Small intestine (tissue), 7 donors: ENCODE measurements at regions not wholly inside any gene's neighbourhood (a gene's known extent, or its start where the extent isn't known, plus 50 kb on each side); places are given as distances from the start of the nearest gene placed in this dataset.

Experiments
- DNase-seq, 2 donors: peaks; one replicate each; pipeline versions ENCODE4 v3.0.0 to v3.0.0-alpha.2; 2013
- FAIRE-seq: peaks from 2 replicates; lab custom pipeline; 2012; peaks lifted over from hg19 to GRCh38; lab: Jason Lieb, UNC
- H3K27ac ChIP-seq, 3 donors: one replicate each; pipeline ENCODE4 v1.5.1; 2013; ENCODE audit warnings: low read length in 2 of 3, mild to moderate bottlenecking in 2 of 3, control low read depth in 1 of 3, inconsistent platforms in 1 of 3, low read depth in 1 of 3, moderate library complexity in 1 of 3
- H3K27me3 ChIP-seq, 3 donors: one replicate each; pipeline ENCODE4 v1.6.1; 2013; ENCODE audit warnings: low read length in 3 of 3, inconsistent platforms in 1 of 3; ENCODE audit not compliant: control insufficient read depth in 3 of 3, insufficient read depth in 3 of 3
- H3K36me3 ChIP-seq, 3 donors: one replicate each; pipeline ENCODE4 v1.6.1; 2013; ENCODE audit warnings: low read length in 3 of 3, inconsistent platforms in 1 of 3, low read depth in 1 of 3, mild to moderate bottlenecking in 1 of 3, moderate library complexity in 1 of 3; ENCODE audit not compliant: control insufficient read depth in 3 of 3, insufficient read depth in 2 of 3
- H3K4me1 ChIP-seq, 3 donors: one replicate each; pipeline ENCODE4 v1.6.1; 2013; ENCODE audit warnings: low read length in 2 of 3, inconsistent platforms in 1 of 3, low read depth in 1 of 3, mild to moderate bottlenecking in 1 of 3, moderate library complexity in 1 of 3; ENCODE audit not compliant: control insufficient read depth in 3 of 3, insufficient read depth in 2 of 3
- H3K4me3 ChIP-seq, 3 donors: one replicate each; pipeline ENCODE4 v1.5.1; 2013; ENCODE audit warnings: low read length in 3 of 3, control low read depth in 1 of 3, inconsistent platforms in 1 of 3, low read depth in 1 of 3, mild to moderate bottlenecking in 1 of 3, moderate library complexity in 1 of 3
- H3K9me3 ChIP-seq, 2 donors: one replicate each; pipeline ENCODE4 v1.6.1; 2013; ENCODE audit warnings: low read depth in 1 of 2, low read length in 1 of 2; ENCODE audit not compliant: control insufficient read depth in 2 of 2, insufficient read depth in 1 of 2
- WGBS, 3 donors: extraction: QIAGEN DNeasy Blood & Tissue Kit; methylation state at CpG; one replicate each; pipeline ENCODE4 v1.1.7; 2013; 5-methylcytosine and 5-hydroxymethylcytosine counted together
- donor health status: healthy with polysubstance abuse.
- donor health status: control.
- donor health status: control.
- donor health status: Bipolar disorder and iron deficiency.
- donor health status: healthy.

DNA sequence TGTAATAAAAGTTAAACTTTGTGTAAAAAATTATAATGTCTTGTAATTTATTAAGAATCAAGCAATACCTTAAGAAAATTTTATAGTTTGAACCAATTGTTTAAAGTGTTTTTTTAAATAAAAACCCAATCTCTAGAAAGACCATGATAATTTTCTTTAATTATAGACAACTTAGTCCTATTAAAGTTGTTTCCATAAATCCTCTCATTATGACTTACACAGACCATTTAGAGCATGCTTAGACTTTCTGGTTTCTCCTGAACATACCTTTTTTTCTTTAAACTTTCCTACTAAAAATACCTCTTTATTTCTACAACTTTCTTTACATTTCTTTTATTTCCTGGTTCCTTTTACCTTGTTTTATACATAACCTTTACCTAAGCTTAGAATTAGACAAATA is 837.4 kb downstream of the PCDH19 start:
- peaks cover 0 to 3% of the 10 kb centered on the region in 2 donors for H3K9me3 ChIP-seq
- no peak for FAIRE-seq
- H3K27ac ChIP-seq = no peak overlapping the region
- no peaks in the 10 kb centered on the region for H3K36me3 ChIP-seq
- no peaks in the 10 kb centered on the region for H3K4me1 ChIP-seq
- no peaks in the 10 kb centered on the region for H3K27me3 ChIP-seq
- DNase-seq = no peak
- no peak overlapping the region for H3K4me3 ChIP-seq

- H3K4me3 ChIP-seq = no peak overlapping the region
- no peak overlapping the region for H3K27ac ChIP-seq
- H3K4me1 ChIP-seq = no peaks in the 10 kb centered on the region
- DNase-seq (no peak), FAIRE-seq (no peak)
- no peaks in the 10 kb centered on the region for H3K36me3 ChIP-seq
- H3K27me3 ChIP-seq = peaks cover 0 to 2% (median 0%) of the 10 kb centered on the region in 3 donors
- WGBS, 3 donors = 65 to 81% (median 79%) methylated on average over 5 of the region's 5 CpGs
- H3K9me3 ChIP-seq = no peaks in the 10 kb centered on the region
Observed at GRCh38 chrX:99549381-99549780, 860.7 kb downstream of the PCDH19 start.

- Histone ChIP-seq H3K4me1 (no peaks in the 10 kb centered on the region), H3K36me3 (no peaks in the 10 kb centered on the region), H3K9me3 (no peaks in the 10 kb centered on the region), H3K27me3 (no peaks in the 10 kb centered on the region), H3K4me3 (no peak overlapping the region), H3K27ac (no peak overlapping the region)
- DNase-seq (no peak), FAIRE-seq (no peak)
Observed at GRCh38 chrX:99522450-99522849, 887.6 kb downstream of the PCDH19 start.

DNA sequence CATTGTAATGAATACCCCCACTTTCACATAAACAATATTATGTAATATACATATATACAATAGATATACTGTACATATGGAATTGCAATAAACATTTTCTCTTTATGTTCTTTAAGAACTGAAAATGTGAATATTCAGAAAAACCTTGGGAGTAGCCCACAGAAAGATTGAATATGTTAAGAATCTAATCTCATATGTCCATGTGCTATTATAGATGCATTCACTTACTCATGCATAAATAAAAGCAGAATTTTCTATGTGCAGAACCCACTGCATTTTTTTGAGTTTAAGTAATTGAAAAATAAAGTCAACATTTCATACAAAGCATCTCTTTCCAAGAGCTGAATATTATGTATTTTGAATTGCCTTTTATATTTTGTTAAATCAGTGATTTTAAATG is 902.3 kb downstream of the PCDH19 start:
- FAIRE-seq (no peak), DNase-seq (no peak)
- Histone ChIP-seq H3K4me3 (no peak overlapping the region), H3K4me1 (no peaks in the 10 kb centered on the region), H3K27ac (no peak overlapping the region), H3K9me3 (no peaks in the 10 kb centered on the region), H3K36me3 (no peaks in the 10 kb centered on the region), H3K27me3 (no peaks in the 10 kb centered on the region)

DNA sequence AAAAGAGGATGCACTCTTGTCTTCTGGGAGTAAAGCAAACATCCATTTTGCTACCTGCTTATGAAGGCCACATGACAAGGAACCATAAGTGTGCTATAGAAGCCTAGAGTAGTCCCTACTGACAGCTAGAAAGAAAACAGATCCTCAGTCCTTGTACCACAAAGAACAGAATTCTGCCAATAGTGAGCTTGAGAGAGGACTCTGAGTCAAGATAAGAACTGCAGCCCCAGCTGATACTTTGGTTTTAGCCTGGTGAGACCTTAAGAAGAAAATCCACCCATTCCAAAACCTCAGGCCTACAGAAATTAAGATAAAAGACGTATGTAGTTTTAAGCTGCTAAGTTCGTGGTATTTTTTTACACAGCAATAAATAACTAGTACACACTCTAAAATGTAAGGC is 914.6 kb downstream of the PCDH19 start:
- H3K4me3 ChIP-seq = no peak overlapping the region
- no peak for DNase-seq
- FAIRE-seq = no peak
- H3K36me3 ChIP-seq = no peaks in the 10 kb centered on the region
- no peaks in the 10 kb centered on the region for H3K27me3 ChIP-seq
- no peak overlapping the region for H3K27ac ChIP-seq
- H3K4me1 ChIP-seq = no peaks in the 10 kb centered on the region
- peaks cover 0 to 5% of the 10 kb centered on the region in 2 donors for H3K9me3 ChIP-seq
- WGBS, 3 donors = 73 to 78% (median 77%) methylated on average over 2 of the region's 2 CpGs

- FAIRE-seq = no peak
- 91 to 97% (median 92%) methylated on average over 2 of the region's 2 CpGs for WGBS, 3 donors
- Histone ChIP-seq H3K4me3 (no peak overlapping the region), H3K27ac (no peak overlapping the region), H3K9me3 (peaks cover 0 to 5% of the 10 kb centered on the region in 2 donors), H3K27me3 (no peaks in the 10 kb centered on the region), H3K36me3 (no peaks in the 10 kb centered on the region), H3K4me1 (no peaks in the 10 kb centered on the region)
- no peak for DNase-seq
Observed at GRCh38 chrX:99494668-99495067, 915.4 kb downstream of the PCDH19 start.

GRCh38 chrX:99480728-99481127 is 929.3 kb downstream of the PCDH19 start:
- no peaks in the 10 kb centered on the region for H3K27me3 ChIP-seq
- DNase-seq (no peak), FAIRE-seq (no peak)
- H3K4me3 ChIP-seq = no peak overlapping the region
- no peaks in the 10 kb centered on the region for H3K9me3 ChIP-seq
- no peak overlapping the region for H3K27ac ChIP-seq
- WGBS, 3 donors = 58 to 75% (median 65%) methylated on average over 1 of the region's 1 CpG
- no peaks in the 10 kb centered on the region for H3K36me3 ChIP-seq
- H3K4me1 ChIP-seq = no peaks in the 10 kb centered on the region

DNA sequence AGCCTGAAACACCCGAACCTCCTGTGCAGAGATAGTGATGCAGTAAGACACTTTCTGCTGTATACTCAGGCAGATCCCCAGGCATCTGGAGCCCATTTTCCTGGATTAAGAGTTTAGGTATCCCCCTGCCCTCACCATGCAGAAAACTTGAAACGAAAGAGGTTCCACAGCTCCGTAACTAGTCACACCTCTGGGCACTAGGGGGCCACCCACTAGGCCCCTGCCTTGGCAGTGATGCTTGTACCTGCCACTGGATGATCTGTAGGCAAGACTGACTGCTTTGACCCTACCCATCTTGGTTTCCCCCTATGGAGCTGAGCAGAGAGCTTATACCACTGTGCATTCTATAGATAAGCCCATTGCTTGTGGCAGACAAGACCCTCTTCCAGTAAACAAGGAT is 940.6 kb downstream of the PCDH19 start:
- Histone ChIP-seq H3K4me1 (no peaks in the 10 kb centered on the region), H3K36me3 (no peaks in the 10 kb centered on the region), H3K27me3 (no peaks in the 10 kb centered on the region), H3K9me3 (peaks cover 0 to 6% of the 10 kb centered on the region in 2 donors), H3K27ac (no peak overlapping the region), H3K4me3 (no peak overlapping the region)
- WGBS, 3 donors = 77 to 84% (median 82%) methylated on average over 3 of the region's 3 CpGs
- no peak for DNase-seq
- FAIRE-seq = no peak

DNA sequence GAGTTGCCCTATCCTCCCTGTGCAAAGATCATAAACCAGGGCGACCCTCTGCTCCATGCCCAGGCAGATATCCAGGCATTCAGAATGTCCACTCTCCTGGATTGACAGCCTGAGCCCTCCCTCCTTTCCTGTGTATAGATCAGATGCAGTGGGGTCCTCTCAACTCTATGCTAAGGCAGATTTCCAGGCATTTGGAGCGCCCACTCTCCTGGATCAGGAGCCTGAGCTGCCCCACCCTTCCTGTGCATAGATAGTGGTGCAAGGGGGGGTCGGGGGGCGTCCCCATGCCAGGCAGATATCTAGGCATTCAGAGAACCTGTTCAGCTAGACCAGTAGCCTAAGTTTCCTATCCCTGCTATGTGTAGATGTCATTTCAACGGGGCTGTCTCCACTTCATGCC is 941.1 kb downstream of the PCDH19 start:
- FAIRE-seq (no peak), DNase-seq (no peak)
- Histone ChIP-seq H3K9me3 (peaks cover 0 to 6% of the 10 kb centered on the region in 2 donors), H3K4me3 (no peak overlapping the region), H3K36me3 (no peaks in the 10 kb centered on the region), H3K4me1 (no peaks in the 10 kb centered on the region), H3K27me3 (no peaks in the 10 kb centered on the region), H3K27ac (no peak overlapping the region)
- WGBS, 3 donors = 46 to 73% (median 54%) methylated on average over 4 to 5 of the region's 5 CpGs
